ENCODE measurements at regions not wholly inside any gene's neighbourhood (a gene's known extent, or its start where the extent isn't known, plus 50 kb on each side); places are given as distances from the start of the nearest gene placed in this dataset.

GRCh38 chr4:12912896-12913418 lies 571.2 kb downstream of the RAB28 start:
- TF ChIP-seq MAX (IDR thresholded peaks at IDR 0.05; ENCODE audit: low read depth) (no peak), CTCF (IDR thresholded peaks at IDR 0.05) (no peak), CHD2 (IDR thresholded peaks at IDR 0.05; ENCODE audit: low read length, partially characterized antibody) (no peak)
